Erythroblast (primary cell): ENCODE measurements at regions not wholly inside any gene's neighbourhood (a gene's known extent, or its start where the extent isn't known, plus 50 kb on each side); places are given as distances from the start of the nearest gene placed in this dataset.

Experiments
- GATA1 ChIP-seq: IDR thresholded peaks from 2 replicates; pipeline ENCODE4 v1.6.1; 2011; ENCODE audit warnings: low read depth, mild to moderate bottlenecking, control low read depth, low read length, moderate library complexity
- POLR2A ChIP-seq: IDR thresholded peaks from 2 replicates; pipeline ENCODE4 v1.6.1; 2011; ENCODE audit warnings: mild to moderate bottlenecking, low read length

DNA sequence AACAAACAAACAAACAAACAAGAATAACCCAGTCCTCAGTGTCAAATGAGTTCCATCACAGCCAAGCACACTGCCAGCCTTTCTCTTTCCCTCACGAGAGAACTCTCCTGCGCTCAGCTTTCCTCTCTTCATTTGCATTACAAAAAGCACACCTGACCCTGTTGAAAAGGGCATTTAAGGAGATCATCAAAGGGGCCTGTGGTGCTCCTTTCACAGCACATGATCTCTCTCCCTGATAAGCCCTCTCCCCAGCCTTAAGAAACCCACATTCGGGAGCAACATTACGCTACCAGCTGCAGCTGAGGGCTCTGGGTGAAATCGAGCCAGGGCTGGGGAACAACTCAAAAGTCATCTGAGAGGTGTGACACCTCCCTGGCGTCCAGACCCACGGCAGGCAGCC is 165.6 kb upstream of the TMCC3 start:
- TF ChIP-seq POLR2A: no peak
- no peak for TF ChIP-seq GATA1
